ENCODE measurements at regions not wholly inside any gene's neighbourhood (a gene's known extent, or its start where the extent isn't known, plus 50 kb on each side); places are given as distances from the start of the nearest gene placed in this dataset.

DNA sequence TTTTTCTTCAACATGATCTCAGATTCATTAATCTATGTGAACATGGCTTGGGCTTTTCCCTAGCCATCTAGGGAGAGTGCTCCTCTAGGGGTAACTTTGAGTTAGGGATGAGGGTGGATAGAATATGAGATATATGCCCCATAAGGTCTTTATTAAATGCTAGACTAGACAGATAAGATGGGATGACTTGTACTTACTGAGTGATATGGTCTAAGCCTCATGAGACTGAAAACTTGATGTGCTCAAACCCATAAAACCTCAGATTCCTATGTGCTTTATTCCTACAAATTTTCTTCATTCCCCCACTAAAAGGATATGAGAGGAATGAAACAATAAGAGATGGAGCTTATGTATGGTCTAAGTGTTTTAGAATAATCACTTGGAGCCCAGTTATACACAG lies 386.6 kb downstream of the YTHDC2 start:
- TF ChIP-seq, protein P1, sequence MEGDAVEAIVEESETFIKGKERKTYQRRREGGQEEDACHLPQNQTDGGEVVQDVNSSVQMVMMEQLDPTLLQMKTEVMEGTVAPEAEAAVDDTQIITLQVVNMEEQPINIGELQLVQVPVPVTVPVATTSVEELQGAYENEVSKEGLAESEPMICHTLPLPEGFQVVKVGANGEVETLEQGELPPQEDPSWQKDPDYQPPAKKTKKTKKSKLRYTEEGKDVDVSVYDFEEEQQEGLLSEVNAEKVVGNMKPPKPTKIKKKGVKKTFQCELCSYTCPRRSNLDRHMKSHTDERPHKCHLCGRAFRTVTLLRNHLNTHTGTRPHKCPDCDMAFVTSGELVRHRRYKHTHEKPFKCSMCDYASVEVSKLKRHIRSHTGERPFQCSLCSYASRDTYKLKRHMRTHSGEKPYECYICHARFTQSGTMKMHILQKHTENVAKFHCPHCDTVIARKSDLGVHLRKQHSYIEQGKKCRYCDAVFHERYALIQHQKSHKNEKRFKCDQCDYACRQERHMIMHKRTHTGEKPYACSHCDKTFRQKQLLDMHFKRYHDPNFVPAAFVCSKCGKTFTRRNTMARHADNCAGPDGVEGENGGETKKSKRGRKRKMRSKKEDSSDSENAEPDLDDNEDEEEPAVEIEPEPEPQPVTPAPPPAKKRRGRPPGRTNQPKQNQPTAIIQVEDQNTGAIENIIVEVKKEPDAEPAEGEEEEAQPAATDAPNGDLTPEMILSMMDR (IDR thresholded peaks at IDR 0.05) = no peak
- TF ChIP-seq POLR2A (IDR thresholded peaks at IDR 0.05) = no peak

Data from right lobe of liver (tissue), 4 donors.